Activated B cell treated with CpG ODN at 0.5 μM for 24 hours (primary cell): ENCODE measurements at regions not wholly inside any gene's neighbourhood (a gene's known extent, or its start where the extent isn't known, plus 50 kb on each side); places are given as distances from the start of the nearest gene placed in this dataset.

Experiments
- ATAC-seq: fragments of 200-7000 bp; cut with Tn5 transposase; one replicate; pipeline ENCODE4 v1.10.0; 2021; ENCODE audit warnings: low read depth, mild to moderate bottlenecking, moderate library complexity
- CTCF ChIA-PET: fragments of 350-600 bp; sonication (Branson Sonifier 250); formaldehyde crosslinking; loops from one replicate; lab custom pipeline; 2021; ENCODE audit warnings: antibody characterized with exemption; lab: Charles Lee
- POLR2A ChIA-PET: fragments of 350-600 bp; sonication (Branson Sonifier 250); formaldehyde crosslinking; loops from one replicate; lab custom pipeline; 2021; ENCODE audit warnings: antibody characterized with exemption; lab: Charles Lee
- DNase-seq: peaks from one replicate; pipeline ENCODE4 v3.0.0; 2022
- H3K27ac Mint-ChIP-seq: one replicate; pipeline ENCODE4 v1.8.0; 2020; ENCODE audit warnings: mixed read lengths
- H3K27me3 Mint-ChIP-seq: one replicate; pipeline ENCODE4 v1.8.0; 2021; ENCODE audit warnings: mixed read lengths
- H3K36me3 Mint-ChIP-seq: one replicate; pipeline ENCODE4 v1.8.0; 2021; ENCODE audit warnings: low read depth, mixed read lengths
- H3K4me1 Mint-ChIP-seq: one replicate; pipeline ENCODE4 v1.8.0; 2021; ENCODE audit warnings: mixed read lengths
- H3K4me3 Mint-ChIP-seq: one replicate; pipeline ENCODE4 v1.8.0; 2020; ENCODE audit warnings: mild to moderate bottlenecking, mixed read lengths
- H3K9me3 Mint-ChIP-seq: one replicate; pipeline ENCODE4 v1.8.0; 2020; ENCODE audit warnings: mixed read lengths
- CTCF ChIP-seq: fragments of 200-600 bp; IDR thresholded peaks from one replicate; pipeline ENCODE4 v1.8.0; 2022; ENCODE audit warnings: antibody characterized with exemption, mild to moderate bottlenecking
- intact Hi-C: fragments of 100-400 bp; cut with micrococcal nuclease; formaldehyde crosslinking; loops from one replicate; pipeline ENCODE4 v1.15.1; 2024

DNA sequence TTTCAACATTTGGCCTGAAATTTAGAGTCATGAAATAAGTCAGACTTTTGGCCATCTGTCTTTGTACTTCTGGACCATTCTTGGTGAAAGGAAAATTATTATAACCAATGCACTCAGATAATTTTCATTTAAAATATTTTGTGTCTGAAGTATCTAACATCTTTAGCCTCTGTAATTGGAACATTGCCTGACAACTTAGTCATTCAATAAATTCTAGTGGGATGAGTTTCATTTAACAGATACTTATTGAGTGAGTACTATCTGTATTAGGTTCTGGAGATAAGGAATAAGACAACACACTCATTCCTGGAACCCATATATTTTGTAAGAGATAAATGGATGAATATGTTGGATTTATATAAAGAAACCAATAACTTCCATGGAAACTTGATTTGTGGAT is 536.0 kb downstream of the BCKDHB start:
- intact Hi-C loops, result no loop called here
- no peaks in the 10 kb centered on the region for H3K36me3 Mint-ChIP-seq

GRCh38 chr6:80641591-80641990 is 535.1 kb downstream of the BCKDHB start:
- Mint-ChIP-seq H3K4me3 (no peak overlapping the region), H3K27me3 (no peaks in the 10 kb centered on the region), H3K36me3 (no peaks in the 10 kb centered on the region), H3K27ac (no peak overlapping the region), H3K9me3 (peaks cover 8% of the 10 kb centered on the region), H3K4me1 (no peaks in the 10 kb centered on the region)
- TF ChIP-seq CTCF, result no peak
- CTCF ChIA-PET, result no interaction called here
- no peak for DNase-seq
- no peak for ATAC-seq
- POLR2A ChIA-PET, result no interaction called here
- intact Hi-C loops, result no loop called here

More for the DNA sequence above, 536.0 kb downstream of the BCKDHB start:
- Mint-ChIP-seq H3K27me3 (no peaks in the 10 kb centered on the region), H3K27ac (no peak overlapping the region), H3K4me3 (no peak overlapping the region), H3K4me1 (no peaks in the 10 kb centered on the region), H3K9me3 (peaks cover 8% of the 10 kb centered on the region)
- ChIA-PET CTCF (no interaction called here), POLR2A (no interaction called here)
- ATAC-seq (no peak), DNase-seq (no peak)
- no peak for TF ChIP-seq CTCF

DNA sequence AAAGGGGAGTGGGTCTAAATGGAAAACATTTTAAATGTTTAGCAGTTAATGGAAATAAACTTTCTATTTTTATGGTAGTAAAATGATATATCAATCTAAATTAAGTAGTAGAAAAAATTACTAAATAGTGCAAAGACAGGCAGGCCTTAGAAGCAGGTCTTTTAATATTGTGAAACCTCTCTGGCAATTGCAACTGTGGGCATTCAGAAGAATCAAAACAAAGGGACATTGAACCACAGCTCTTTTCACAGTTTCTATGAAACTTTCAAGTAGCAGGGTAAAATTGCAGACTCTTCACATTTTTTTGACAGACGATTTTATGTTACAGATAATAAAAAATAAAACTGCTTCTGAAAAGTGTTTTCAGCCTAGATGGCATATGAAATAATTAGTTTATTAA is 533.7 kb downstream of the BCKDHB start:
- ATAC-seq (no peak), DNase-seq (no peak)
- Mint-ChIP-seq H3K4me3 (no peak overlapping the region), H3K27ac (no peak overlapping the region), H3K27me3 (no peaks in the 10 kb centered on the region), H3K36me3 (no peaks in the 10 kb centered on the region), H3K4me1 (no peaks in the 10 kb centered on the region), H3K9me3 (peaks cover 10% of the 10 kb centered on the region)
- no peak for TF ChIP-seq CTCF
- ChIA-PET POLR2A (no interaction called here), CTCF (no interaction called here)
- intact Hi-C loops, result no loop called here

- POLR2A ChIA-PET, result no interaction called here
These were observed 532.7 kb downstream of the BCKDHB start for GRCh38 chr6:80639181-80639629.

More at GRCh38 chr6:80639181-80639629, 532.7 kb downstream of the BCKDHB start:
- intact Hi-C loops, result no loop called here
- CTCF ChIA-PET, result no interaction called here
- Mint-ChIP-seq H3K27ac (no peak overlapping the region), H3K4me1 (no peaks in the 10 kb centered on the region), H3K9me3 (peaks cover 7% of the 10 kb centered on the region), H3K27me3 (no peaks in the 10 kb centered on the region), H3K4me3 (no peak overlapping the region), H3K36me3 (no peaks in the 10 kb centered on the region)
- ATAC-seq, result no peak
- DNase-seq, result no peak
- no peak for TF ChIP-seq CTCF
